ENCODE measurements at regions not wholly inside any gene's neighbourhood (a gene's known extent, or its start where the extent isn't known, plus 50 kb on each side); places are given as distances from the start of the nearest gene placed in this dataset.
"Not testable (repeated sequence)": the region's sequence is repeated elsewhere in the genome, so short reads cannot be mapped to it uniquely, and the experiment has no call there.

- TF ChIP-seq CTCF (IDR thresholded peaks at IDR 0.05) = no peak
- H3K9me3 ChIP-seq = no peaks in the 10 kb centered on the region
- H3K27ac ChIP-seq = no peak overlapping the region
- DNase-seq (ENCODE audit: low spot score in 2 of 2) = no peak
- H3K4me1 ChIP-seq = no peaks in the 10 kb centered on the region
- H3K4me3 ChIP-seq = no peak overlapping the region
- intact Hi-C loops (cut with DNase I) = no loop called here
- H3K27me3 ChIP-seq = no peaks in the 10 kb centered on the region
- H3K36me3 ChIP-seq = no peaks in the 10 kb centered on the region
These were observed 258.3 kb downstream of the SRGAP2C start for GRCh38 chr1:121443001-121443540.

- TF ChIP-seq CTCF (IDR thresholded peaks at IDR 0.05) = no peak
- intact Hi-C loops (cut with DNase I) = no loop called here
These were observed 259.3 kb downstream of the SRGAP2C start for GRCh38 chr1:121444096-121444495.

GRCh38 chr1:121445679-121446078 is 260.9 kb downstream of the SRGAP2C start:
- Histone ChIP-seq H3K27ac (no peak overlapping the region), H3K4me3 (no peak overlapping the region), H3K27me3 (no peaks in the 10 kb centered on the region), H3K9me3 (no peaks in the 10 kb centered on the region), H3K36me3 (no peaks in the 10 kb centered on the region), H3K4me1 (no peaks in the 10 kb centered on the region)
- no peak for TF ChIP-seq CTCF (IDR thresholded peaks at IDR 0.05)
- intact Hi-C loops (cut with DNase I) = no loop called here
- no peak for DNase-seq (ENCODE audit: low spot score in 2 of 2)

More at GRCh38 chr1:121444096-121444495, 259.3 kb downstream of the SRGAP2C start:
- DNase-seq (ENCODE audit: low spot score in 2 of 2) = no peak
- Histone ChIP-seq H3K27ac (no peak overlapping the region), H3K27me3 (no peaks in the 10 kb centered on the region), H3K4me1 (no peaks in the 10 kb centered on the region), H3K4me3 (no peak overlapping the region), H3K9me3 (no peaks in the 10 kb centered on the region), H3K36me3 (no peaks in the 10 kb centered on the region)

- H3K27me3 ChIP-seq; H3K9me3 ChIP-seq; DNase-seq (ENCODE audit: low spot score in 2 of 2); H3K27ac ChIP-seq; H3K4me1 ChIP-seq; intact Hi-C loops (cut with DNase I); H3K4me3 ChIP-seq; H3K36me3 ChIP-seq: not testable (repeated sequence)
- TF ChIP-seq CTCF (IDR thresholded peaks at IDR 0.05) = peak in 1 of 3 experiments; percentile 50
These were observed 262.6 kb downstream of the SRGAP2C start for GRCh38 chr1:121447280-121447923.

- H3K27ac ChIP-seq; DNase-seq (ENCODE audit: low spot score in 2 of 2); H3K36me3 ChIP-seq; H3K4me3 ChIP-seq; H3K4me1 ChIP-seq; H3K27me3 ChIP-seq; intact Hi-C loops (cut with DNase I); H3K9me3 ChIP-seq: not testable (repeated sequence)
These were observed 263.3 kb downstream of the SRGAP2C start for GRCh38 chr1:121448064-121448463.

GRCh38 chr1:121448851-121449250 is 264.1 kb downstream of the SRGAP2C start:
- H3K9me3 ChIP-seq = no peaks in the 10 kb centered on the region
- TF ChIP-seq CTCF (IDR thresholded peaks at IDR 0.05) = no peak
- intact Hi-C loops (cut with DNase I) = no loop called here

More at GRCh38 chr1:121448851-121449250, 264.1 kb downstream of the SRGAP2C start:
- no peak for DNase-seq (ENCODE audit: low spot score in 2 of 2)
- Histone ChIP-seq H3K36me3 (no peaks in the 10 kb centered on the region), H3K27ac (no peak overlapping the region), H3K4me3 (no peak overlapping the region), H3K27me3 (no peaks in the 10 kb centered on the region), H3K4me1 (no peaks in the 10 kb centered on the region)
